ENCODE measurements at regions not wholly inside any gene's neighbourhood (a gene's known extent, or its start where the extent isn't known, plus 50 kb on each side); places are given as distances from the start of the nearest gene placed in this dataset.

- TF ChIP-seq, protein P1, sequence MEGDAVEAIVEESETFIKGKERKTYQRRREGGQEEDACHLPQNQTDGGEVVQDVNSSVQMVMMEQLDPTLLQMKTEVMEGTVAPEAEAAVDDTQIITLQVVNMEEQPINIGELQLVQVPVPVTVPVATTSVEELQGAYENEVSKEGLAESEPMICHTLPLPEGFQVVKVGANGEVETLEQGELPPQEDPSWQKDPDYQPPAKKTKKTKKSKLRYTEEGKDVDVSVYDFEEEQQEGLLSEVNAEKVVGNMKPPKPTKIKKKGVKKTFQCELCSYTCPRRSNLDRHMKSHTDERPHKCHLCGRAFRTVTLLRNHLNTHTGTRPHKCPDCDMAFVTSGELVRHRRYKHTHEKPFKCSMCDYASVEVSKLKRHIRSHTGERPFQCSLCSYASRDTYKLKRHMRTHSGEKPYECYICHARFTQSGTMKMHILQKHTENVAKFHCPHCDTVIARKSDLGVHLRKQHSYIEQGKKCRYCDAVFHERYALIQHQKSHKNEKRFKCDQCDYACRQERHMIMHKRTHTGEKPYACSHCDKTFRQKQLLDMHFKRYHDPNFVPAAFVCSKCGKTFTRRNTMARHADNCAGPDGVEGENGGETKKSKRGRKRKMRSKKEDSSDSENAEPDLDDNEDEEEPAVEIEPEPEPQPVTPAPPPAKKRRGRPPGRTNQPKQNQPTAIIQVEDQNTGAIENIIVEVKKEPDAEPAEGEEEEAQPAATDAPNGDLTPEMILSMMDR (IDR thresholded peaks at IDR 0.05; ENCODE audit: extremely low read depth in 1 of 2, insufficient read depth in 1 of 2, low read depth in 1 of 2, low read length in 2 of 2), result no peak
- no peak for TF ChIP-seq EZH2 (IDR thresholded peaks at IDR 0.05; ENCODE audit: borderline replicate concordance, low read depth, low read length, severe bottlenecking)
- TF ChIP-seq POLR2A (IDR thresholded peaks at IDR 0.05; ENCODE audit: low read depth, low read length), result no peak
- TF ChIP-seq JUN (IDR thresholded peaks at IDR 0.05; ENCODE audit: borderline replicate concordance, insufficient read depth, insufficient read length, low read depth), result no peak
- no peak for TF ChIP-seq MYC (IDR thresholded peaks at IDR 0.05; ENCODE audit: low read depth, low read length)
- no peak for TF ChIP-seq POLR2AphosphoS5 (IDR thresholded peaks at IDR 0.05; ENCODE audit: insufficient read depth, low read depth, low read length)
- TF ChIP-seq, protein P2, sequence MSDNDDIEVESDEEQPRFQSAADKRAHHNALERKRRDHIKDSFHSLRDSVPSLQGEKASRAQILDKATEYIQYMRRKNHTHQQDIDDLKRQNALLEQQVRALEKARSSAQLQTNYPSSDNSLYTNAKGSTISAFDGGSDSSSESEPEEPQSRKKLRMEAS (IDR thresholded peaks at IDR 0.05; ENCODE audit: insufficient read depth, insufficient read length), result no peak
- no peak for TF ChIP-seq FOS (IDR thresholded peaks at IDR 0.05; ENCODE audit: borderline replicate concordance, insufficient read depth, low read length)
- no peak for TF ChIP-seq GATA2 (IDR thresholded peaks at IDR 0.05; ENCODE audit: insufficient read depth, insufficient read length, low read depth, low read length)
These were observed 59.2 kb upstream of the EED start for GRCh38 chr11:86185381-86185750.

Measured in endothelial cell of umbilical vein (primary cell).